Mammary epithelial cell (primary cell): ENCODE measurements at regions not wholly inside any gene's neighbourhood (a gene's known extent, or its start where the extent isn't known, plus 50 kb on each side); places are given as distances from the start of the nearest gene placed in this dataset.

Source experiments
- EZH2 ChIP-seq: IDR thresholded peaks from 2 replicates; pipeline ENCODE4 v1.6.1; 2012; ENCODE audit warnings: low read length, inconsistent platforms, borderline replicate concordance
- TF ChIP-seq, protein P1 (sequence below), 2 donors: IDR thresholded peaks in 1 of 2; conservative IDR thresholded peaks in 1 of 2; 2 replicates each; pipeline ENCODE4 v1.5.1; 2011 to 2012; ENCODE audit warnings: inconsistent platforms in 2 of 2, low read length in 2 of 2, mild to moderate bottlenecking in 2 of 2, control low read depth in 1 of 2, low read depth in 1 of 2; ENCODE audit not compliant: insufficient read depth in 1 of 2; ENCODE audit errors: extremely low read depth in 1 of 2

DNA sequence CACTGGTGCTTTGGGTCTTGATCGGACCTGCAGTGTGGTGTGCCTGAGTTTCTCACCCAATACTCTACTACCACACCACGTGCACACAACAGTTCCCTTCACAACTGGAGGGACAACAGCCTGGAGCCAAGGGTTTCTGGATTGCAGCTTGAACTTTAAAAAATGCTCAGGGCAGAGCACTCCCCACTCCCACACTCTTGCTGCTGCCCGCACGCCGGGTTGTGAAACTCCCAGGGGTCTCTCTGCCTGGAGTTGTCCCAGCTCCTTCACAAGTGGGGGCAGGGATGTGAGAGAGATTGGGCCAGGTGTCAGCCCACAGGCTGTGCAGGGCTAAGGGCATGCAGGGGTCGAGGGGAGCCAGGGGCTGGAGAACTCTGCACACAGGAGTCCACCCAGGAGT, 89.4 kb downstream of the GALR1 start:
- TF ChIP-seq, protein P1, sequence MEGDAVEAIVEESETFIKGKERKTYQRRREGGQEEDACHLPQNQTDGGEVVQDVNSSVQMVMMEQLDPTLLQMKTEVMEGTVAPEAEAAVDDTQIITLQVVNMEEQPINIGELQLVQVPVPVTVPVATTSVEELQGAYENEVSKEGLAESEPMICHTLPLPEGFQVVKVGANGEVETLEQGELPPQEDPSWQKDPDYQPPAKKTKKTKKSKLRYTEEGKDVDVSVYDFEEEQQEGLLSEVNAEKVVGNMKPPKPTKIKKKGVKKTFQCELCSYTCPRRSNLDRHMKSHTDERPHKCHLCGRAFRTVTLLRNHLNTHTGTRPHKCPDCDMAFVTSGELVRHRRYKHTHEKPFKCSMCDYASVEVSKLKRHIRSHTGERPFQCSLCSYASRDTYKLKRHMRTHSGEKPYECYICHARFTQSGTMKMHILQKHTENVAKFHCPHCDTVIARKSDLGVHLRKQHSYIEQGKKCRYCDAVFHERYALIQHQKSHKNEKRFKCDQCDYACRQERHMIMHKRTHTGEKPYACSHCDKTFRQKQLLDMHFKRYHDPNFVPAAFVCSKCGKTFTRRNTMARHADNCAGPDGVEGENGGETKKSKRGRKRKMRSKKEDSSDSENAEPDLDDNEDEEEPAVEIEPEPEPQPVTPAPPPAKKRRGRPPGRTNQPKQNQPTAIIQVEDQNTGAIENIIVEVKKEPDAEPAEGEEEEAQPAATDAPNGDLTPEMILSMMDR (conservative IDR thresholded peaks at IDR 0.05 in 1 of 2, IDR thresholded peaks at IDR 0.05 in 1 of 2; ENCODE audit: extremely low read depth in 1 of 2, insufficient read depth in 1 of 2, low read depth in 1 of 2, low read length in 2 of 2), result no peak
- no peak for TF ChIP-seq EZH2
